Tibial artery (tissue), 4 donors: ENCODE measurements at regions not wholly inside any gene's neighbourhood (a gene's known extent, or its start where the extent isn't known, plus 50 kb on each side); places are given as distances from the start of the nearest gene placed in this dataset.
"Not testable (repeated sequence)": the region's sequence is repeated elsewhere in the genome, so short reads cannot be mapped to it uniquely, and the experiment has no call there.

Source experiments
- DNase-seq, 2 donors: peaks; one replicate each; pipeline ENCODE4 v3.0.0-alpha.2; 2019
- H3K27ac ChIP-seq, 2 donors: fragments of 200-600 bp; sonication (generic) in 1 of 2; 1 replicate in 1 of 2; 2 replicates in 1 of 2; pipeline ENCODE4 v1.5.1; 2018 to 2019; ENCODE audit warnings: mild to moderate bottlenecking in 1 of 2
- H3K27me3 ChIP-seq, 2 donors: fragments of 200-600 bp; sonication (generic) in 1 of 2; one replicate each; pipeline versions ENCODE4 v1.5.1 to v1.6.0; 2016 to 2019
- H3K36me3 ChIP-seq, 3 donors: fragments of 200-600 bp; sonication (generic) in 2 of 3; one replicate each; pipeline ENCODE4 v1.5.1; 2016 to 2019; ENCODE audit warnings: mild to moderate bottlenecking in 2 of 3
- H3K4me1 ChIP-seq, 4 donors: fragments of 200-600 bp; sonication (generic) in 2 of 4; 1 replicate in 3 of 4; 2 replicates in 1 of 4; pipeline ENCODE4 v1.5.1; 2016 to 2019
- H3K4me3 ChIP-seq, 2 donors: fragments of 200-600 bp; sonication (generic) in 1 of 2; 1 replicate in 1 of 2; 2 replicates in 1 of 2; pipeline ENCODE4 v1.5.1; 2018 to 2019; ENCODE audit warnings: mild to moderate bottlenecking in 2 of 2
- H3K9me3 ChIP-seq, 3 donors: fragments of 200-600 bp; sonication (generic) in 1 of 3; one replicate each; pipeline ENCODE4 v1.5.1; 2016 to 2019
- intact Hi-C: fragments of 100-400 bp; cut with DNase I; formaldehyde crosslinking; loops from one replicate; pipeline ENCODE4 v1.15.0; 2023; ENCODE audit warnings: low total_unique reads
- TF ChIP-seq, protein P1 (sequence below), 2 experiments: fragments of 200-600 bp in 1 of 2; fragments of 450-650 bp in 1 of 2; IDR thresholded peaks; one replicate each; pipeline ENCODE4 v1.5.1; 2017 to 2019; ENCODE audit warnings: antibody characterized with exemption in 2 of 2, mild to moderate bottlenecking in 1 of 2, moderate library complexity in 1 of 2

GRCh38 chr10:85407088-85407487 lies 959.5 kb downstream of the GRID1 start:
- no peaks in the 10 kb centered on the region for H3K27me3 ChIP-seq
- no peaks in the 10 kb centered on the region for H3K9me3 ChIP-seq
- no peak for DNase-seq
- H3K4me1 ChIP-seq: no peaks in the 10 kb centered on the region
- intact Hi-C loops: no loop called here
- no peak overlapping the region for H3K27ac ChIP-seq
- TF ChIP-seq, protein P1, sequence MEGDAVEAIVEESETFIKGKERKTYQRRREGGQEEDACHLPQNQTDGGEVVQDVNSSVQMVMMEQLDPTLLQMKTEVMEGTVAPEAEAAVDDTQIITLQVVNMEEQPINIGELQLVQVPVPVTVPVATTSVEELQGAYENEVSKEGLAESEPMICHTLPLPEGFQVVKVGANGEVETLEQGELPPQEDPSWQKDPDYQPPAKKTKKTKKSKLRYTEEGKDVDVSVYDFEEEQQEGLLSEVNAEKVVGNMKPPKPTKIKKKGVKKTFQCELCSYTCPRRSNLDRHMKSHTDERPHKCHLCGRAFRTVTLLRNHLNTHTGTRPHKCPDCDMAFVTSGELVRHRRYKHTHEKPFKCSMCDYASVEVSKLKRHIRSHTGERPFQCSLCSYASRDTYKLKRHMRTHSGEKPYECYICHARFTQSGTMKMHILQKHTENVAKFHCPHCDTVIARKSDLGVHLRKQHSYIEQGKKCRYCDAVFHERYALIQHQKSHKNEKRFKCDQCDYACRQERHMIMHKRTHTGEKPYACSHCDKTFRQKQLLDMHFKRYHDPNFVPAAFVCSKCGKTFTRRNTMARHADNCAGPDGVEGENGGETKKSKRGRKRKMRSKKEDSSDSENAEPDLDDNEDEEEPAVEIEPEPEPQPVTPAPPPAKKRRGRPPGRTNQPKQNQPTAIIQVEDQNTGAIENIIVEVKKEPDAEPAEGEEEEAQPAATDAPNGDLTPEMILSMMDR (IDR thresholded peaks at IDR 0.05): no peak
- no peaks in the 10 kb centered on the region for H3K36me3 ChIP-seq
- H3K4me3 ChIP-seq: no peak overlapping the region

DNA sequence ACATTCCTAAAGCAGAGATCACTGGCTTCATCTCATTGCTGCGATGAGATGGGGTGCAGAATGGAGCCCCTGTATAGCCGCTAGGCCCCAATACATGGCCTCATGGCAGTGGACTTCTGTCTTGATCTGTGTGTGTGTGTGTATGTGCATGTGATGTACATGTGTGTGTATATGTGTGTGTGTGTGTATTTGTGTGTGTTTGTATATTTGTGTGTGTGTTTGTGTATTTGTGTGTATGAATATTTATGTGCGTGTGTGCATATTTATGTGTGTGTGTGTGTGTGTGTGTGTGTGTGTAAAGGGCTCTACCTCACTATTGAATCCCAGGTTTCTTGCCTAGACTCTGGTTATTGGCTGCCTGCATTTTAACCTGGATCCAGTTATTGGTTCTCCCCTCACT lies 958.2 kb downstream of the GRID1 start:
- H3K27ac ChIP-seq: no peak overlapping the region
- H3K36me3 ChIP-seq: no peaks in the 10 kb centered on the region
- TF ChIP-seq, protein P1 (IDR thresholded peaks at IDR 0.05): no peak
- DNase-seq: no peak
- no peaks in the 10 kb centered on the region for H3K9me3 ChIP-seq
- H3K4me3 ChIP-seq: no peak overlapping the region
- no peaks in the 10 kb centered on the region for H3K27me3 ChIP-seq
- no peaks in the 10 kb centered on the region for H3K4me1 ChIP-seq
- intact Hi-C loops: no loop called here

DNA sequence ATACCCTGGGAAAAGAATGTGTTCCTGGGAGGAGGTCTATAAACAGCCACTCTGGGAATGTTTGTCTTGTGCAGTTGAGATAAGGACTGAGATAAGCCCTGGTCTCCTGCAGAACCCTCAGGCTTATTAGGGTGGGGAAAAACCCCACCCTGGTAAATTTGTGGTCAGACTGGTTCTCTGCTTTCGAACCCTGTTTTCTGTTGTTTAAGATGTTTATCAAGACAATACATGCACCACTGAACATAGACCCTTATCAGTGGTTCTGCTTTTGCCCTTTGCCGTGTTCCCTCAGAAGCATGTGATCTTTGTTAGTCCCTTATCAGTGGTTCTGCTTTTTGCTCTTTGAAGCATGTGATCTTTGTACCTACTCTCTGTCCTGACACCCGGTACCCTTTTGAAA lies 956.0 kb downstream of the GRID1 start:
- H3K27ac ChIP-seq, H3K4me1 ChIP-seq, H3K4me3 ChIP-seq, H3K9me3 ChIP-seq, DNase-seq, H3K36me3 ChIP-seq, intact Hi-C loops, H3K27me3 ChIP-seq: not testable (repeated sequence)

DNA sequence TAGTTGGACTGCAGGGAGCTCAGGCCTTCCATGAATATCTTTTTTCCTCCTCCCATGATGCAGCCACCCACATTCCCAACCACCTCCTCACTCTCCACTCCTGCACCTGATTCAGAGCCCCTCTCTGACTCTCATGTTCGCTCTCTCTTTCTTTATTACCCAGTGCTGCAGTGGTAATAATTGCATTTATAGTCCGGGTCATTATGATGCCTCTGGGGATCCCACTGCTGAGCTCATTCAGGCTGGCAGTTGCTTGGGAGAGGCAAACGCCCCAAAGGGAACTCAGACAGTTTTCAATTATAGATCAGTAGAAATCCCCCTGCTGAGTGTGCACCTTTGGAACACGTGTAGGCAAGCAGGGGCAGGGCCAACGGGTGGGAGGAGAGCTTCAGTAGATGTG lies 953.0 kb downstream of the GRID1 start:
- H3K9me3 ChIP-seq: no peaks in the 10 kb centered on the region
- intact Hi-C loops: no loop called here
- no peaks in the 10 kb centered on the region for H3K4me1 ChIP-seq
- no peak overlapping the region for H3K27ac ChIP-seq
- no peak for DNase-seq
- H3K27me3 ChIP-seq: no peaks in the 10 kb centered on the region
- H3K4me3 ChIP-seq: no peak overlapping the region
- H3K36me3 ChIP-seq: no peaks in the 10 kb centered on the region
- TF ChIP-seq, protein P1 (IDR thresholded peaks at IDR 0.05): no peak

DNA sequence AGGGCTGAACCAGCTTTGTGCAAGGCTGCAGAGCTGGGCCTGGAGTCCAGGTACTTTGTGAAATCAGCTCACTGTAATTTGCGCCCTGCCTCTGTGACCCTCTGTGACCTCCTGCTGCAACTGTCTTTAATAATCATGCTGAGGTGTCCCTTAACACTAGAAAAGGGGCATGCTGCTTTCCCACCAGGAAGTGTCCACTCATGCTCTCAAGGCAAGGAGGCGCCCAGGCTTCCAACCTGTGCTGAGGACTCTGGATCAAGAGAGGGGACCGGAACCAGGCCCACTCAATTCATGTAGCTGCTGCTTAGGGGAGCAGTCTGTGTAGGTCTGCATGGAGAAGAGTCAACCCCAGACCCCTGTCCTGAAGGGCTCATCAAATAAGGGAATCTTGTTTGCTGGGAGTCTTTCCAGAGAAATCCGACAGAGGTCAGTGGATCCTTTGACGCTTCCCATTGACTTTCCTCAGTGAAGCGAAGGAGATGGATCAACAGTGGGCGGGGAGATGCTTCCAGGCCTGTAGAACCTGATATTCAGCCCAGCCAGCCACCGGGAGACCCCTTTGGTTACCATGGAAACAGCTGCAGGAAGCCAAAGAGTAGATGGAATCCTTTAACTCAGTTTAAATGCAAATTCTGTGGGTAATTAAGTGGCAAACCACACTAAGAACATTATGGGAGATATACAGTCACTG lies 945.9 kb downstream of the GRID1 start:
- no peaks in the 10 kb centered on the region for H3K27me3 ChIP-seq
- no peak overlapping the region for H3K27ac ChIP-seq
- TF ChIP-seq, protein P1 (IDR thresholded peaks at IDR 0.05): no peak
- no peaks in the 10 kb centered on the region for H3K4me1 ChIP-seq
- intact Hi-C loops: no loop called here
- H3K36me3 ChIP-seq: no peaks in the 10 kb centered on the region
- no peak overlapping the region for H3K4me3 ChIP-seq
- no peak for DNase-seq
- H3K9me3 ChIP-seq: no peaks in the 10 kb centered on the region

DNA sequence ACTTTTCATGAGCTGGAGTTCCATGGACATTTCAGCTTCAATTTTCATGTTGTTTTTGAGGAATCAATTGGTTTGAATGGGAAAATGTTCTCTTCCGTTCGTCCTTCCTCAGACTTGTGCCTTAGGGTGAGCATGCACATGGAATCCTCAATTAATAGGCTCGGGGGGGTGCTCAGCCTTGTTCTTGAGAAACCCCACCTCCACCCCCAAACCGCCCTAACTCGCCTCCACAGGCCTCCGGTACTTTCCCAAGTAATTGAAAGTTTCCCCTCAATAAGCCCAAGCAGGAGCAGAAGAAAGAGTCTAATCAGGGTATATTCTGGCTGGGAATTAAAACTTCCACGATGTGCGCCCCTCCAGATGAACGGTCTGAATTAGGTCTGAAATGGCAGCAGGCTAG lies 945.2 kb downstream of the GRID1 start:
- H3K4me3 ChIP-seq: no peak overlapping the region
- H3K36me3 ChIP-seq: no peaks in the 10 kb centered on the region
- DNase-seq: no peak
- intact Hi-C loops: no loop called here
- TF ChIP-seq, protein P1 (IDR thresholded peaks at IDR 0.05): no peak
- H3K27ac ChIP-seq: no peak overlapping the region
- no peaks in the 10 kb centered on the region for H3K4me1 ChIP-seq
- H3K27me3 ChIP-seq: no peaks in the 10 kb centered on the region
- no peaks in the 10 kb centered on the region for H3K9me3 ChIP-seq
